HepG2 (cell line): ENCODE measurements at regions not wholly inside any gene's neighbourhood (a gene's known extent, or its start where the extent isn't known, plus 50 kb on each side); places are given as distances from the start of the nearest gene placed in this dataset.

Experiments
- HIVEP1 ChIP-seq: sonication (generic); formaldehyde crosslinking; IDR thresholded peaks from 2 replicates; pipeline ENCODE4 v1.4.0; 2020; ENCODE audit warnings: mild to moderate bottlenecking, missing genetic modification reagents
- JUNB ChIP-seq: sonication (generic); formaldehyde crosslinking; IDR thresholded peaks from 2 replicates; pipeline ENCODE4 v1.8.0; 2022; ENCODE audit warnings: missing genetic modification reagents, mild to moderate bottlenecking, borderline replicate concordance
- MAX ChIP-seq: IDR thresholded peaks from 2 replicates; pipeline ENCODE4 v1.6.1; 2012; ENCODE audit warnings: inconsistent platforms
- MEIS1 ChIP-seq: sonication (generic); formaldehyde crosslinking; IDR thresholded peaks from 2 replicates; pipeline ENCODE4 v1.9.0; 2021; ENCODE audit warnings: mild to moderate bottlenecking, missing genetic modification reagents, moderate library complexity, borderline replicate concordance
- MIXL1 ChIP-seq: IDR thresholded peaks from 2 replicates; pipeline ENCODE4 v1.6.1; 2016
- SMC3 ChIP-seq: IDR thresholded peaks from 2 replicates; pipeline ENCODE4 v1.6.1; 2011; ENCODE audit warnings: low read length, improper control_type of control experiment
- SUZ12 ChIP-seq: fragments of 150-350 bp; IDR thresholded peaks from 2 replicates; pipeline ENCODE4 v1.6.1; 2014; ENCODE audit warnings: low read depth, low read length
- THAP11 ChIP-seq: IDR thresholded peaks from 2 replicates; pipeline ENCODE4 v1.6.1; 2016; ENCODE audit warnings: missing biosample characterization, missing genetic modification reagents
- USF2 ChIP-seq, 2 experiments: sonication (generic) in 1 of 2; formaldehyde crosslinking in 1 of 2; IDR thresholded peaks; 2 replicates each; pipeline versions ENCODE4 v1.5.1 to v1.6.1; 2011 to 2020; ENCODE audit warnings: borderline replicate concordance in 1 of 2, low read depth in 1 of 2, low read length in 1 of 2, mild to moderate bottlenecking in 1 of 2, missing genetic modification reagents in 1 of 2, moderate library complexity in 1 of 2
- ZNF333 ChIP-seq: sonication (generic); formaldehyde crosslinking; IDR thresholded peaks from 2 replicates; pipeline ENCODE4 v1.4.0; 2020; ENCODE audit warnings: mild to moderate bottlenecking, missing genetic modification reagents, borderline replicate concordance
- TF ChIP-seq, protein P1 (sequence below): sonication (generic); formaldehyde crosslinking; IDR thresholded peaks from 2 replicates; pipeline ENCODE4 v1.4.0; 2020; ENCODE audit warnings: mild to moderate bottlenecking, missing genetic modification reagents, borderline replicate concordance
- TF ChIP-seq, protein P2 (sequence below): sonication (generic); formaldehyde crosslinking; IDR thresholded peaks from 2 replicates; pipeline ENCODE4 v1.5.0; 2020; ENCODE audit warnings: mild to moderate bottlenecking, missing genetic modification reagents, moderate library complexity
- TF ChIP-seq, protein P3 (sequence below): sonication (generic); formaldehyde crosslinking; conservative IDR thresholded peaks from 2 replicates; pipeline ENCODE4 v1.8.0; 2022; ENCODE audit warnings: missing genetic modification reagents

- TF ChIP-seq, protein P1, sequence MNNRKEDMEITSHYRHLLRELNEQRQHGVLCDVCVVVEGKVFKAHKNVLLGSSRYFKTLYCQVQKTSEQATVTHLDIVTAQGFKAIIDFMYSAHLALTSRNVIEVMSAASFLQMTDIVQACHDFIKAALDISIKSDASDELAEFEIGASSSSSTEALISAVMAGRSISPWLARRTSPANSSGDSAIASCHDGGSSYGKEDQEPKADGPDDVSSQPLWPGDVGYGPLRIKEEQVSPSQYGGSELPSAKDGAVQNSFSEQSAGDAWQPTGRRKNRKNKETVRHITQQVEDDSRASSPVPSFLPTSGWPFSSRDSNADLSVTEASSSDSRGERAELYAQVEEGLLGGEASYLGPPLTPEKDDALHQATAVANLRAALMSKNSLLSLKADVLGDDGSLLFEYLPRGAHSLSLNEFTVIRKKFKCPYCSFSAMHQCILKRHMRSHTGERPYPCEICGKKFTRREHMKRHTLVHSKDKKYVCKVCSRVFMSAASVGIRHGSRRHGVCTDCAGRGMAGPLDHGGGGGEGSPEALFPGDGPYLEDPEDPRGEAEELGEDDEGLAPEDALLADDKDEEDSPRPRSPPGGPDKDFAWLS (CRISPR knock-in tag): no peak
- TF ChIP-seq, protein P2, sequence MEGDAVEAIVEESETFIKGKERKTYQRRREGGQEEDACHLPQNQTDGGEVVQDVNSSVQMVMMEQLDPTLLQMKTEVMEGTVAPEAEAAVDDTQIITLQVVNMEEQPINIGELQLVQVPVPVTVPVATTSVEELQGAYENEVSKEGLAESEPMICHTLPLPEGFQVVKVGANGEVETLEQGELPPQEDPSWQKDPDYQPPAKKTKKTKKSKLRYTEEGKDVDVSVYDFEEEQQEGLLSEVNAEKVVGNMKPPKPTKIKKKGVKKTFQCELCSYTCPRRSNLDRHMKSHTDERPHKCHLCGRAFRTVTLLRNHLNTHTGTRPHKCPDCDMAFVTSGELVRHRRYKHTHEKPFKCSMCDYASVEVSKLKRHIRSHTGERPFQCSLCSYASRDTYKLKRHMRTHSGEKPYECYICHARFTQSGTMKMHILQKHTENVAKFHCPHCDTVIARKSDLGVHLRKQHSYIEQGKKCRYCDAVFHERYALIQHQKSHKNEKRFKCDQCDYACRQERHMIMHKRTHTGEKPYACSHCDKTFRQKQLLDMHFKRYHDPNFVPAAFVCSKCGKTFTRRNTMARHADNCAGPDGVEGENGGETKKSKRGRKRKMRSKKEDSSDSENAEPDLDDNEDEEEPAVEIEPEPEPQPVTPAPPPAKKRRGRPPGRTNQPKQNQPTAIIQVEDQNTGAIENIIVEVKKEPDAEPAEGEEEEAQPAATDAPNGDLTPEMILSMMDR (CRISPR knock-in tag): no peak
- TF ChIP-seq USF2 (IDR thresholded peaks at IDR 0.05; ENCODE audit: low read depth, low read length) (no peak), USF2 (CRISPR knock-in tag; IDR thresholded peaks at IDR 0.05; ENCODE audit: borderline replicate concordance) (no peak), SUZ12 (no peak), MAX (no peak), MEIS1 (CRISPR knock-in tag) (no peak), MIXL1 (no peak), THAP11 (CRISPR knock-in tag) (no peak), HIVEP1 (CRISPR knock-in tag) (no peak), SMC3 (no peak), JUNB (CRISPR knock-in tag) (no peak), ZNF333 (CRISPR knock-in tag) (no peak)
- TF ChIP-seq, protein P3, sequence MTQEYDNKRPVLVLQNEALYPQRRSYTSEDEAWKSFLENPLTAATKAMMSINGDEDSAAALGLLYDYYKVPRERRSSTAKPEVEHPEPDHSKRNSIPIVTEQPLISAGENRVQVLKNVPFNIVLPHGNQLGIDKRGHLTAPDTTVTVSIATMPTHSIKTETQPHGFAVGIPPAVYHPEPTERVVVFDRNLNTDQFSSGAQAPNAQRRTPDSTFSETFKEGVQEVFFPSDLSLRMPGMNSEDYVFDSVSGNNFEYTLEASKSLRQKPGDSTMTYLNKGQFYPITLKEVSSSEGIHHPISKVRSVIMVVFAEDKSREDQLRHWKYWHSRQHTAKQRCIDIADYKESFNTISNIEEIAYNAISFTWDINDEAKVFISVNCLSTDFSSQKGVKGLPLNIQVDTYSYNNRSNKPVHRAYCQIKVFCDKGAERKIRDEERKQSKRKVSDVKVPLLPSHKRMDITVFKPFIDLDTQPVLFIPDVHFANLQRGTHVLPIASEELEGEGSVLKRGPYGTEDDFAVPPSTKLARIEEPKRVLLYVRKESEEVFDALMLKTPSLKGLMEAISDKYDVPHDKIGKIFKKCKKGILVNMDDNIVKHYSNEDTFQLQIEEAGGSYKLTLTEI (CRISPR knock-in tag): no peak
Observed at GRCh38 chr2:144607099-144607498, 87.2 kb upstream of the ZEB2 start.
